CD4-positive, alpha-beta T cell treated with Interleukin-21 for 1 hour (primary cell): ENCODE measurements at regions not wholly inside any gene's neighbourhood (a gene's known extent, or its start where the extent isn't known, plus 50 kb on each side); places are given as distances from the start of the nearest gene placed in this dataset.
"Not testable (repeated sequence)": the region's sequence is repeated elsewhere in the genome, so short reads cannot be mapped to it uniquely, and the experiment has no call there.

Experiments used
- DNase-seq: peaks from one replicate; pipeline ENCODE4 v3.0.0-alpha.2; 2020

GRCh38 chr9:129428864-129429577 lies 191.9 kb downstream of the C9orf50 start:
- DNase-seq, result no peak

GRCh38 chr9:129427149-129427548 lies 193.8 kb downstream of the C9orf50 start:
- no peak for DNase-seq

- DNase-seq, result not testable (repeated sequence)
Measured at GRCh38 chr9:129423755-129424154, 197.1 kb downstream of the C9orf50 start.

GRCh38 chr9:129423216-129423615 lies 197.7 kb downstream of the C9orf50 start:
- DNase-seq, result no peak

GRCh38 chr9:129422843-129423192 lies 198.1 kb downstream of the C9orf50 start:
- no peak for DNase-seq

- no peak for DNase-seq
Measured at GRCh38 chr9:129422032-129422842, 198.7 kb downstream of the C9orf50 start.

- DNase-seq, result no peak
Measured at GRCh38 chr9:129421371-129421770, 199.5 kb downstream of the C9orf50 start.

- no peak for DNase-seq
Measured at GRCh38 chr9:129420721-129421120, 200.2 kb downstream of the C9orf50 start.

- no peak for DNase-seq
Measured at GRCh38 chr9:129419382-129419899, 201.5 kb downstream of the C9orf50 start.

GRCh38 chr9:129418451-129418850 lies 202.4 kb downstream of the C9orf50 start:
- DNase-seq, result no peak

GRCh38 chr9:129416821-129417539 lies 203.9 kb downstream of the C9orf50 start:
- DNase-seq, result peak; percentile 24

- no peak for DNase-seq
Measured at GRCh38 chr9:129415942-129416651, 204.8 kb downstream of the C9orf50 start.

- DNase-seq, result no peak
Measured at GRCh38 chr9:129414993-129415941, 205.6 kb downstream of the C9orf50 start.

- DNase-seq, result peak; percentile 54
Measured at GRCh38 chr9:129414377-129414992, 206.4 kb downstream of the C9orf50 start.

GRCh38 chr9:129413537-129414376 lies 207.1 kb downstream of the C9orf50 start:
- DNase-seq, result peak; percentile 98

GRCh38 chr9:129412814-129413536 lies 207.9 kb downstream of the C9orf50 start:
- peak; percentile 70 for DNase-seq

- DNase-seq, result not testable (repeated sequence)
Measured at GRCh38 chr9:129412176-129412813, 208.6 kb downstream of the C9orf50 start.

- no peak for DNase-seq
Measured at GRCh38 chr9:129411501-129412175, 209.3 kb downstream of the C9orf50 start.
